ENCODE measurements at regions not wholly inside any gene's neighbourhood (a gene's known extent, or its start where the extent isn't known, plus 50 kb on each side); places are given as distances from the start of the nearest gene placed in this dataset.

DNA sequence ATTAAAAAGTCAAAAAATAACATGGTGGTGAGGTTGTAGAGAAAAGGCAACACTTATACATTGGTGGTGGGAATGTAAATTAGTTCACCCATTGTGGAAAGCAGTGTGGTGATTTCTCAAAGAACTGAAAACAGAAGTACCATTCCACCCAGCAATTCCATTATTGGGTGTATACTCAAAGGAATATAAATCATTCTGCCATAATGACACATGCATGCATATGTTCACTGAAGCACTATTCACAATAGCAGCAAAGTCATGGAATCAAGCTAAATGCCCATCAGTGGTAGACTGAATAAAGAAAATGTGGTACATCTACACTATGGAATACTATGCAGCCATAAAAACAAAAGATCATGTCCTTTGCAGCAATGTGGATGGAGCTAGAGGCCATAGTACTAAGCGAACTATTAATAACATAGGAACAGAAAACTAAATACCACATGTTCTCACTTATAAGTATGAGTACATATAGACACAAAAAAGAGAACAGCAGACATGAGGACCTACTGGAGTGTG lies 66.1 kb upstream of the MKLN1 start:
- TF ChIP-seq, protein P1, sequence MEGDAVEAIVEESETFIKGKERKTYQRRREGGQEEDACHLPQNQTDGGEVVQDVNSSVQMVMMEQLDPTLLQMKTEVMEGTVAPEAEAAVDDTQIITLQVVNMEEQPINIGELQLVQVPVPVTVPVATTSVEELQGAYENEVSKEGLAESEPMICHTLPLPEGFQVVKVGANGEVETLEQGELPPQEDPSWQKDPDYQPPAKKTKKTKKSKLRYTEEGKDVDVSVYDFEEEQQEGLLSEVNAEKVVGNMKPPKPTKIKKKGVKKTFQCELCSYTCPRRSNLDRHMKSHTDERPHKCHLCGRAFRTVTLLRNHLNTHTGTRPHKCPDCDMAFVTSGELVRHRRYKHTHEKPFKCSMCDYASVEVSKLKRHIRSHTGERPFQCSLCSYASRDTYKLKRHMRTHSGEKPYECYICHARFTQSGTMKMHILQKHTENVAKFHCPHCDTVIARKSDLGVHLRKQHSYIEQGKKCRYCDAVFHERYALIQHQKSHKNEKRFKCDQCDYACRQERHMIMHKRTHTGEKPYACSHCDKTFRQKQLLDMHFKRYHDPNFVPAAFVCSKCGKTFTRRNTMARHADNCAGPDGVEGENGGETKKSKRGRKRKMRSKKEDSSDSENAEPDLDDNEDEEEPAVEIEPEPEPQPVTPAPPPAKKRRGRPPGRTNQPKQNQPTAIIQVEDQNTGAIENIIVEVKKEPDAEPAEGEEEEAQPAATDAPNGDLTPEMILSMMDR (IDR thresholded peaks at IDR 0.05; ENCODE audit: control extremely low read depth, extremely low read depth, low read depth, missing control alignments): no peak
- ChIA-PET POLR2A (no interaction called here), CTCF (interaction anchor here (0.9 kb wide), 1 partner anchor 8 kb away, joined by 4 read pairs; no protein-coding TSS in a partner anchor)
- no peak for DNase-seq (ENCODE audit: extremely low spot score)

DNA sequence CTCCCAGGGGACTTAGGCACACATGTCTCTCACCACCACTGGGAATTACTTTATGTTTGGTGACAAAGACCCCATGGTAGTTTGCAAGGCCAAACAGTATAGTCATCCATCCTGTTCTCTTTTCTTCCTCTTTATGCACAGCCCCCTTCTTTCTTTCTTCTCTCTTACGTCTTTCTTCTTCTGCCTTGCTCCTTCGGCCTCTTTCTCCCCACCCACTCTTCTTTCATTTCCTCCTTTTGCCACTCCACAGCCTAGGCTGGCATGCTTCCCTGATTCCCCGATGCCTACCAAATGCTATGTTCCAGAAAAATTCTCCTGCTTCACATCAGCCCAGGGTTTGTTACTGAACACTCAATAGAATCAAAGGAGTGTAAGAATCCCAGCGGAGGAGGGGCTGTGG lies 62.4 kb upstream of the MKLN1 start:
- CTCF ChIA-PET: no interaction called here
- POLR2A ChIA-PET: no interaction called here
- TF ChIP-seq, protein P1 (IDR thresholded peaks at IDR 0.05; ENCODE audit: control extremely low read depth, extremely low read depth, low read depth, missing control alignments): no peak
- DNase-seq (ENCODE audit: extremely low spot score): no peak

DNA sequence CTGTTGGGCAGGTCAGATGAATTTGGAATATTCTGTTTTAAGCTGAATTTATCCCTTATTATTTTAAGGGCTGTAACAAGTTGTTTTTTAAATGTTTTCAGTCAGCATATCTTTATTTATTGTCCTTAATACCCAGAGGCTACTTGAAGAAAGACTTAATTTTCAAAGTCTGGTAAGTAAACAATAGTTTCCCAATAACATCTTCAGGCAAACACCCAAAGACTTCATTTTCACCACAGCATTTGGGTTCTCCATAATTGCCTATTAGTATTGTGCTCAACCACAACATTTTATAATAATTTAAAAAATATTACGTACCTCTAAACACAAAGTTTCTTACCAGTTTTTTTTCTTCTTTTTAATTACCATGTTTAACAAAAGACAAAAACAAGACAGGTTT lies 60.0 kb upstream of the MKLN1 start:
- ChIA-PET CTCF (no interaction called here), POLR2A (no interaction called here)
- TF ChIP-seq, protein P1 (IDR thresholded peaks at IDR 0.05; ENCODE audit: control extremely low read depth, extremely low read depth, low read depth, missing control alignments): no peak
- no peak for DNase-seq (ENCODE audit: extremely low spot score)

DNA sequence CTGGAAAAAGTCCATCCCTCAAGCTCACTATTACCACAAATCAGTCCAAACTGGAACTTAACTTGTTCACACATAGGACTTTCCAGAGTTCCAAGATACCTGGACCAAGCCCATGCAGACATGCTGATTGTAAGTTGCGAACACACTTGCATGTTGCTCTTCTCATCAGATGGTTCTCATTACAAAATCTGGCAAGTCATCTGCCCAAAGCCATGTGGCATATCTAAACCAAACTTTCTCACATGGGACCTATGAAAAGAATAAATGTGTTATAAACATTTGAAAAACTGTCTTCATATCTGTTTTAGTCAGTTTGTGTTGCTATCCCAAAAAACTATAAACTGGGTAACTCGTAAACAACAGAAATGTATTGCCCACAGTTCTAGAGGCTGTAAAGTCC lies 58.8 kb upstream of the MKLN1 start:
- ChIA-PET POLR2A (no interaction called here), CTCF (interaction anchor here (1.0 to 1.2 kb wide), 2 partner anchors 9 to 82 kb away, joined by 3 read pairs; no protein-coding TSS in a partner anchor)
- TF ChIP-seq, protein P1 (IDR thresholded peaks at IDR 0.05; ENCODE audit: control extremely low read depth, extremely low read depth, low read depth, missing control alignments): no peak
- no peak for DNase-seq (ENCODE audit: extremely low spot score)

DNA sequence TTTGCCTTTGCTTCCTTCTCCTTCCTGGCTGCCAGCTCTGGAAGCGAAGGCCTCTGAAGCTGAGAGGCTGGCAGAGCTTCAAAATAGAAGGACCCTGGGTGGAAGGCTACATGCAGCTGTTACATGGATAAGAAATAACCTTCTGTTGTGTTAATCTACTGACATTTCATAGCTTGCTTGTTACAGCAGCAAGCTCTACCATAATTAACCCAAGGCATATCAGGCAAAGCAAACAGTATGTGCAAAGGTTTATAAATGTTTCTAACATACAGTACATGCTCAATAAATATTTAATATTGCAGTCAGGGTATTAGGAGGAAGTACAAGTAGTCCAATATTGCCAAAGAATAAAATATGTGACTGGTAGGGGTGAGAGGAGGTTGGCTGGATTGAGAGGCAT lies 55.6 kb upstream of the MKLN1 start:
- DNase-seq (ENCODE audit: extremely low spot score): no peak
- ChIA-PET POLR2A (no interaction called here), CTCF (no interaction called here)
- TF ChIP-seq, protein P1 (IDR thresholded peaks at IDR 0.05; ENCODE audit: control extremely low read depth, extremely low read depth, low read depth, missing control alignments): no peak

DNA sequence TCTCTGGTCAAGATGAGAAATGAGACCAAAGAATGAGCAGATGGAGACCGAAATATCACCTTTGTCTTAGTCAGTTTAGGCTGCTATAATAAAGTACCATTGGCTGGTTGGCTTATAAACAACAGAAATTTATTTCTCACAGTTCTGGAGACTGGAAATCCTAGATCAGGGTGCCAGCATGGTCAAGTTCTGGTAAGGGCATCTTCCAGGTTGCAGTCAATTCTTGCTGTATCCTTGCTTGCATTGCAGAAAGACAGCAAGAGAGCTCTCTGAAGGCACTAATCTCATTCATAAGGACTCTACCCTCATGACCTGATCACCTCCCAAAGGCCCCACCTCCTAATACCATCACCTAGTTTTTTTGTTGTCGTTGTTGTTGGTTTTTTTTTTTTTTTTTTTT lies 52.7 kb upstream of the MKLN1 start:
- DNase-seq (ENCODE audit: extremely low spot score): no peak
- ChIA-PET POLR2A (interaction anchor here (0.7 kb wide), 1 partner anchor 125 kb away, joined by 7 read pairs; no protein-coding TSS in a partner anchor), CTCF (interaction anchor here (1.4 to 2.3 kb wide), 3 partner anchors 10 to 42 kb away, joined by 3 to 6 read pairs (median 4); no protein-coding TSS in a partner anchor)
- TF ChIP-seq, protein P1 (IDR thresholded peaks at IDR 0.05; ENCODE audit: control extremely low read depth, extremely low read depth, low read depth, missing control alignments): no peak
